ENCODE measurements at regions not wholly inside any gene's neighbourhood (a gene's known extent, or its start where the extent isn't known, plus 50 kb on each side); places are given as distances from the start of the nearest gene placed in this dataset.

GRCh38 chr13:90395846-90396245, 951.6 kb upstream of the MIR17HG start:
- DNase-seq: no peak

GRCh38 chr13:90396266-90396665, 951.2 kb upstream of the MIR17HG start:
- no peak for DNase-seq

- DNase-seq: no peak
Observed at GRCh38 chr13:90397503-90397902, 950.0 kb upstream of the MIR17HG start.

GRCh38 chr13:90400372-90400771, 947.1 kb upstream of the MIR17HG start:
- no peak for DNase-seq

- DNase-seq: no peak
Observed at GRCh38 chr13:90401150-90401549, 946.3 kb upstream of the MIR17HG start.

DNA sequence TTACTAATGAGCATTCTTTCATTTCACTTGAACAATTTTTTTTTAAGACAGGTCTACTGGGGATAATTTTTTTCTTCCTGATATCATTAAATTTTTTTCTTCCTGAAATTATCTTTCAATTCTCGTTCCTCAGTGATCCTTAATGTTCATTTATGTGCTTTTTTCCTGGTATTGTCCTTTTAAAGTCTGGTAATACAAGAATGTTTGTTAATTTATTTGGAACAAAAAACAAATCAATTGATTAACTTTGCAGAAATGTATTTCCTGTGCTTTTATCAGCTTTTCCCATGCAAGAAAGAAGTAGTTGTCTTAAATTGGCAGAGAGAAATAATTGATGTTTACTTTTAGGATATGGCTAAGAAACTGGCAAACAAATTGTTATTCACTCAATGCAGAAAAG, 945.4 kb upstream of the MIR17HG start:
- DNase-seq: no peak

- no peak for DNase-seq
Observed at GRCh38 chr13:90402613-90403012, 944.9 kb upstream of the MIR17HG start.

DNA sequence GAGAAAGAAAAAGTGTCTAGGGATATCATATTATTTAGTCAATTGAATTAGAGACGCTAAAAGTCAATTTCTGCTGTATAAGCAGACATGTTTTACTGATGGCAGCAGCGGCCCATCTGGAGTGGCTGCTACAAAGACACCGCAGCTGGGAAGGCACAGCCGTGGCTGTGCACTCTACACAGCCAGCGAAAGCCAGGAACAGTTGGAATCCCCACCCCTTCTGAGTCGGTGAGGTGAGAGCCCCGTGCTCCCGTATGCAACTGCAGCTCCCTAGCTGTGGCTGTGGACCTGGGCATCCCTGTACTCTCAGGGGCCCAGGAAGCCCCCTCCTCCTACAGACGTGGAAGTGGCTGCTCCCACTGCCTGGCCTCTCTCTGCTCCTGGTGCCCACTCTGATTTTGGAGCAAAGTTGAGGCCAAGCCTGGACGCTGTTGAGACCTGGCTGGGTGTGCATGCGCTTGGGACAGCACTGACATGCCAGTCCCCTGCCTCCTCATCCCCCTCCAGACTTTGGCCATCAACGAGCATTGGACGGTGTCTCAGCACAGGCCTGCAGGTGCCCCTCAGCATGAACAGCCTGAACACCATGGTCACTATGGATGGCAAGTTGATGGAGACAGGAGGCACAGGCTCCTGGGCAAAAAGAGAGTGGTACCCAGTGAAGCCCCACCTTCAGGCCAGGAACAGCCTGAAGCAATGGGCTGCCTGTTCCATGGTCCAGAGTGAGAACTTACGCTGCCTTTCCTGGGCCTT, 944.0 kb upstream of the MIR17HG start:
- DNase-seq: no peak

GRCh38 chr13:90405301-90405700, 942.2 kb upstream of the MIR17HG start:
- no peak for DNase-seq

DNA sequence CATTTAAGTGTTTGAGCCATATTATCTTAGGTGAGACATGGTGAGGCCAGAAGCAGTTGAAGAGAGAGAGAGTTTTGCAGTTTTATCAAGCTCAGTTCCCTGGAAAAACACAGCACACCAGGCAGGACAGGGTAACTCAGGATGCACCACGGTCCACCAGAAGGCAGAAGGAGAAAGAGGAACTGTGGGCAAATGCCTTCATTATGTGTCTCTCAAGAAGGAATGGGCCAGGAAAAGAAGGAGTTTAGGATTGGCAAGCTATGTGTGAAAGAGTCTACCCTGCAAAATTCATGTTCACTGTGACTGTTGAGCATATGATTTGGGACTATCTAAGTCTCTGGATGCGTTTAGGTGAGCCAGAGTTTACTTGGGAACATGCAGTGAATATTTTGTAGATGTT, 934.5 kb upstream of the MIR17HG start:
- no peak for DNase-seq

DNA sequence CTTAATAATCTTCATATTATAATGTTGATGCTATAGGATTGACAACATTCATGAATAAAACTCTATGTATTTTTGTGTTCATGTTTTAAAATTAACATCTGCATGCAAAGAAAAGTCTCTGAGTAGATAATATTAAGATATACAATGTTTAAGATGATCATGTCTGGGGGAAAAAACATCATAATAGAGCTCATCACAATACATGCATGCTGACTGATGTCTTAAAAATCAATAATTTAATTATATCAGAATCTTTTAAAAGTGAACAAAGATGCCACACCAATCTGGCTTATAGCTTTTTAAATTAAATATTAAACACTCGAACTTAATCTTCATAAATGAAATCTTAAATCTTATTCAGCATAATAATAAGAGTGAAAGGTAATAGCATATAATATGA, 933.9 kb upstream of the MIR17HG start:
- no peak for DNase-seq

GRCh38 chr13:90414691-90415596, 932.5 kb upstream of the MIR17HG start:
- no peak for DNase-seq

- no peak for DNase-seq
Observed at GRCh38 chr13:90415902-90416301, 931.6 kb upstream of the MIR17HG start.

GRCh38 chr13:90416519-90416918, 931.0 kb upstream of the MIR17HG start:
- DNase-seq: no peak

GRCh38 chr13:90416938-90417337, 930.5 kb upstream of the MIR17HG start:
- DNase-seq: no peak

GRCh38 chr13:90420683-90421082, 926.8 kb upstream of the MIR17HG start:
- no peak for DNase-seq

- no peak for DNase-seq
Observed at GRCh38 chr13:90427322-90428272, 919.9 kb upstream of the MIR17HG start.

DNA sequence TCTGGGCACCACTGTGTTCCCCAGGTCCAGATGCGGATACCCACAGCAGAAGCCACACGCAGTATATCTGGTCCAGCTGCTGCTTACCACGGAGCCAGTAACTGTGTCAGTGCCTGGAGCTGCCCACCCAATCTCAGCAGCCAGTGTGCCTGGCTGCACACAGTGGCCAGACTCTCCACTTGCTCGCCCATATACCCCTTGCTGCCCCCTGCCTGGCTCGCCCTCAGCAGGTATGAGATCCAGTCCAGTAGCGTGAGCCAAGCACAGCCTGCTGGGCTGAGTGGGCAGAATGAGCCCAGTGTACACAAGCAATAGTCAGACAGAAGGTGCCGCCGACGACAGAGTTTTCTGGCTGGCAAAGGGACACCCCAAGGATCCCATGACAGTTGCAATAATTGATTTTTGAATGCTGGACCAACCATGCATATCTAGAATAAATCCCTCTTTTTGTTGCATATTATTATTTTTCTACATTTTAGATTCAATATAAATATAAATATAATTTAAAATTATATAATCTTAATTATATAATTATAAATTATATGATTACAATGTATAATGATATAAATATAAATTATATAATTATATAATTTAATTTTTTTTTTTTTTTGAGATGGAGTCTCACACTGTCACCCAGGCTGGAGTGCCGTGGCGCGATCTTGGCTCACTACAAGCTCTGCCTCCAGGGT, 918.8 kb upstream of the MIR17HG start:
- DNase-seq: no peak

GRCh38 chr13:90430127-90430526, 917.4 kb upstream of the MIR17HG start:
- no peak for DNase-seq

DNA sequence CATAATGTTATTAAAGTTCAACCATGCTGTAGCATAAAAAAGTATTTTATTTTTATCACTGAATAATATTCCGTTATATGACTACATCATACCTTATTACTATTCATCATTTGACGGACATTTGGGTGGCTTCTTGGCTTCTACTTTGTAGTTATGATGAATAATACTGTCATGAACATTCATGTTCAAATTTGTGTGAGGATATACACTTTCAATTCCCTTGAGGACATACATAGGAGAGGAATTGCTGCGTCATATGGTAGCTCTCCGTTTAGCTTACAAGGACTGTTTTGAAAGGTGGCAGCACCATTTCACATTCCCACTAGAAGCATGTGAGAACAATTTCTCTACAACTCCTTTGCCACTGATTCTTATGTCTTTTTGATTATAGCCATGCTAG, 910.8 kb upstream of the MIR17HG start:
- no peak for DNase-seq

DNA sequence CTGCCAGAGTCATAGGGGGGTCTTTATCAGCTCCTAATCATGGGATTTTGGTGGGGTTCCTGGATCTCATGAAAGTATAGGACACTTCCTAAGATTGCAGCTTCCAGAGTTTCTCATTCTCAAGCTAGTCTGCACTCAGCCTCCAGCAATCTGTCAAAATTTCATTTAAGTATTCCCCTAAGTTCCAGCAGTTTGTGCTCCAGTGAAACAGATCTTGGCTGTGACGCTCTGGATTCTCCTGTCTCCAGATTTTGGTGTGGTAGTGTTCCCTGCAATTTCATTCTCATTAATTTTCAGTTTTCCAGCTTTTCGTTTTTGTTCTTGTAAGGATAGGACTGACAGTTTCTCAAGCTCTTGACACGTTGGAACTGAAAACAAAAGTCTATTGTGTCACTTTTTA, 908.9 kb upstream of the MIR17HG start:
- no peak for DNase-seq

- DNase-seq: no peak
Observed at GRCh38 chr13:90443268-90443667, 904.2 kb upstream of the MIR17HG start.

All from activated CD4-positive, alpha-beta T cell treated with anti-CD3 and anti-CD28 coated beads, Interleukin-2, amount 50 U/mL, for 16 hours (primary cell).